ENCODE measurements at regions not wholly inside any gene's neighbourhood (a gene's known extent, or its start where the extent isn't known, plus 50 kb on each side); places are given as distances from the start of the nearest gene placed in this dataset.

DNA sequence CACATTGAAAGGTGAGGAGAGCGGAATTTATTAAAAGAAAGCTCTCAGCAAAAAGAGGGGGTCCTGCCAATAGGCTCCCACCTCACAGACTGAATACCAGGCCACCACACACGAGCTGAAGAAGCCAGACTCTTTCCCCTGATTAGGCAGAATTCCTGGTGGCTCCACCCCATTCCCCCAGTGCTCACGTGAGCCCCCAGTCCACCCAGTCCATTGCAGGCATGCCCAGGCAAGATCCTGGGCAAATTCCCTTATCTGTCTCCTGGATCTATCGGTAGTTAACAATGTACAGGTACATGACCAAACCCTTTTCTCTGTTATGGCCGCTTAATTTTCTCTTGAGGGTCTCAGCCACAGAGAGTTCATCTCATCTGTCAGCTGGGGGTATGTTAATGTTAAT, 54.6 kb upstream of the BTG3 start (continued):
- TF ChIP-seq, protein P1, sequence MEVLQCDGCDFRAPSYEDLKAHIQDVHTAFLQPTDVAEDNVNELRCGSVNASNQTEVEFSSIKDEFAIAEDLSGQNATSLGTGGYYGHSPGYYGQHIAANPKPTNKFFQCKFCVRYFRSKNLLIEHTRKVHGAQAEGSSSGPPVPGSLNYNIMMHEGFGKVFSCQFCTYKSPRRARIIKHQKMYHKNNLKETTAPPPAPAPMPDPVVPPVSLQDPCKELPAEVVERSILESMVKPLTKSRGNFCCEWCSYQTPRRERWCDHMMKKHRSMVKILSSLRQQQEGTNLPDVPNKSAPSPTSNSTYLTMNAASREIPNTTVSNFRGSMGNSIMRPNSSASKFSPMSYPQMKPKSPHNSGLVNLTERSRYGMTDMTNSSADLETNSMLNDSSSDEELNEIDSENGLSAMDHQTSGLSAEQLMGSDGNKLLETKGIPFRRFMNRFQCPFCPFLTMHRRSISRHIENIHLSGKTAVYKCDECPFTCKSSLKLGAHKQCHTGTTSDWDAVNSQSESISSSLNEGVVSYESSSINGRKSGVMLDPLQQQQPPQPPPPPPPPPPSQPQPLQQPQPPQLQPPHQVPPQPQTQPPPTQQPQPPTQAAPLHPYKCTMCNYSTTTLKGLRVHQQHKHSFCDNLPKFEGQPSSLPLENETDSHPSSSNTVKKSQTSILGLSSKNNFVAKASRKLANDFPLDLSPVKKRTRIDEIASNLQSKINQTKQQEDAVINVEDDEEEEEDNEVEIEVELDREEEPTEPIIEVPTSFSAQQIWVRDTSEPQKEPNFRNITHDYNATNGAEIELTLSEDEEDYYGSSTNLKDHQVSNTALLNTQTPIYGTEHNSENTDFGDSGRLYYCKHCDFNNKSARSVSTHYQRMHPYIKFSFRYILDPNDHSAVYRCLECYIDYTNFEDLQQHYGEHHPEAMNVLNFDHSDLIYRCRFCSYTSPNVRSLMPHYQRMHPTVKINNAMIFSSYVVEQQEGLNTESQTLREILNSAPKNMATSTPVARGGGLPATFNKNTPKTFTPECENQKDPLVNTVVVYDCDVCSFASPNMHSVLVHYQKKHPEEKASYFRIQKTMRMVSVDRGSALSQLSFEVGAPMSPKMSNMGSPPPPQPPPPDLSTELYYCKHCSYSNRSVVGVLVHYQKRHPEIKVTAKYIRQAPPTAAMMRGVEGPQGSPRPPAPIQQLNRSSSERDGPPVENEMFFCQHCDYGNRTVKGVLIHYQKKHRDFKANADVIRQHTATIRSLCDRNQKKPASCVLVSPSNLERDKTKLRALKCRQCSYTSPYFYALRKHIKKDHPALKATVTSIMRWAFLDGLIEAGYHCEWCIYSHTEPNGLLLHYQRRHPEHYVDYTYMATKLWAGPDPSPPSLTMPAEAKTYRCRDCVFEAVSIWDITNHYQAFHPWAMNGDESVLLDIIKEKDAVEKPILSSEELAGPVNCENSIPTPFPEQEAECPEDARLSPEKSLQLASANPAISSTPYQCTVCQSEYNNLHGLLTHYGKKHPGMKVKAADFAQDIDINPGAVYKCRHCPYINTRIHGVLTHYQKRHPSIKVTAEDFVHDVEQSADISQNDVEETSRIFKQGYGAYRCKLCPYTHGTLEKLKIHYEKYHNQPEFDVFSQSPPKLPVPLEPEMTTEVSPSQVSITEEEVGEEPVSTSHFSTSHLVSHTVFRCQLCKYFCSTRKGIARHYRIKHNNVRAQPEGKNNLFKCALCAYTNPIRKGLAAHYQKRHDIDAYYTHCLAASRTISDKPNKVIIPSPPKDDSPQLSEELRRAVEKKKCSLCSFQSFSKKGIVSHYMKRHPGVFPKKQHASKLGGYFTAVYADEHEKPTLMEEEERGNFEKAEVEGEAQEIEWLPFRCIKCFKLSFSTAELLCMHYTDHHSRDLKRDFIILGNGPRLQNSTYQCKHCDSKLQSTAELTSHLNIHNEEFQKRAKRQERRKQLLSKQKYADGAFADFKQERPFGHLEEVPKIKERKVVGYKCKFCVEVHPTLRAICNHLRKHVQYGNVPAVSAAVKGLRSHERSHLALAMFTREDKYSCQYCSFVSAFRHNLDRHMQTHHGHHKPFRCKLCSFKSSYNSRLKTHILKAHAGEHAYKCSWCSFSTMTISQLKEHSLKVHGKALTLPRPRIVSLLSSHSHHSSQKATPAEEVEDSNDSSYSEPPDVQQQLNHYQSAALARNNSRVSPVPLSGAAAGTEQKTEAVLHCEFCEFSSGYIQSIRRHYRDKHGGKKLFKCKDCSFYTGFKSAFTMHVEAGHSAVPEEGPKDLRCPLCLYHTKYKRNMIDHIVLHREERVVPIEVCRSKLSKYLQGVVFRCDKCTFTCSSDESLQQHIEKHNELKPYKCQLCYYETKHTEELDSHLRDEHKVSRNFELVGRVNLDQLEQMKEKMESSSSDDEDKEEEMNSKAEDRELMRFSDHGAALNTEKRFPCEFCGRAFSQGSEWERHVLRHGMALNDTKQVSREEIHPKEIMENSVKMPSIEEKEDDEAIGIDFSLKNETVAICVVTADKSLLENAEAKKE (CRISPR knock-in tag; IDR thresholded peaks at IDR 0.05) = no peak
- TF ChIP-seq STAT1 (IDR thresholded peaks at IDR 0.05; ENCODE audit: unreplicated experiment) (no peak), ZNF331 (CRISPR knock-in tag; IDR thresholded peaks at IDR 0.05; ENCODE audit: low read depth) (no peak), POLR2AphosphoS5 (IDR thresholded peaks at IDR 0.05; ENCODE audit: low read depth) (no peak), EZH2 (IDR thresholded peaks at IDR 0.05; ENCODE audit: low read depth, unreplicated experiment) (no peak), NANOG (IDR thresholded peaks at IDR 0.05; ENCODE audit: borderline replicate concordance) (no peak), CREB1 (CRISPR knock-in tag; IDR thresholded peaks at IDR 0.05; ENCODE audit: low read depth) (no peak)
